NCI-H2081 (cell line): ENCODE measurements at regions not wholly inside any gene's neighbourhood (a gene's known extent, or its start where the extent isn't known, plus 50 kb on each side); places are given as distances from the start of the nearest gene placed in this dataset.
"Not testable (repeated sequence)": the region's sequence is repeated elsewhere in the genome, so short reads cannot be mapped to it uniquely, and the experiment has no call there.

Source experiments
- DNase-seq, 2 experiments: peaks; one replicate each; lab custom pipeline; 2025; lab: John Stamatoyannopoulos, UW

- DNase-seq = not testable (repeated sequence)
Measured at GRCh38 chr15:29648415-29648814, 173.9 kb downstream of the TJP1 start.

GRCh38 chr15:29645841-29646240, 176.4 kb downstream of the TJP1 start:
- DNase-seq = no peak

- not testable (repeated sequence) for DNase-seq
Measured at GRCh38 chr15:29644361-29644760, 177.9 kb downstream of the TJP1 start.

GRCh38 chr15:29638781-29639180, 183.5 kb downstream of the TJP1 start:
- DNase-seq = no peak

- no peak for DNase-seq
Measured at GRCh38 chr15:29638011-29638410, 184.3 kb downstream of the TJP1 start.

- DNase-seq = no peak
Measured at GRCh38 chr15:29637555-29637954, 184.7 kb downstream of the TJP1 start.

- DNase-seq = no peak
Measured at GRCh38 chr15:29636921-29637320, 185.3 kb downstream of the TJP1 start.

GRCh38 chr15:29636140-29636539, 186.1 kb downstream of the TJP1 start:
- no peak for DNase-seq

- DNase-seq = no peak
Measured at GRCh38 chr15:29635513-29636098, 186.7 kb downstream of the TJP1 start.

- DNase-seq = no peak
Measured at GRCh38 chr15:29633971-29634370, 188.3 kb downstream of the TJP1 start.

- no peak for DNase-seq
Measured at GRCh38 chr15:29632671-29633406, 189.4 kb downstream of the TJP1 start.

- DNase-seq = peak; percentile 59 to 86
Measured at GRCh38 chr15:29631076-29632070, 190.9 kb downstream of the TJP1 start.

GRCh38 chr15:29624271-29624670, 198.0 kb downstream of the TJP1 start:
- DNase-seq = no peak

GRCh38 chr15:29623116-29623639, 199.1 kb downstream of the TJP1 start:
- no peak for DNase-seq

- DNase-seq = no peak
Measured at GRCh38 chr15:29622637-29623036, 199.6 kb downstream of the TJP1 start.

GRCh38 chr15:29621616-29622015, 200.7 kb downstream of the TJP1 start:
- no peak for DNase-seq

GRCh38 chr15:29618586-29618985, 203.7 kb downstream of the TJP1 start:
- DNase-seq = no peak

GRCh38 chr15:29616512-29616911, 205.8 kb downstream of the TJP1 start:
- DNase-seq = no peak

GRCh38 chr15:29615791-29616190, 206.5 kb downstream of the TJP1 start:
- no peak for DNase-seq

- DNase-seq = peak; percentile 37 to 56
Measured at GRCh38 chr15:29613951-29614382, 208.3 kb downstream of the TJP1 start.

GRCh38 chr15:29612701-29613100, 209.6 kb downstream of the TJP1 start:
- no peak for DNase-seq

- no peak for DNase-seq
Measured at GRCh38 chr15:29612096-29612495, 210.2 kb downstream of the TJP1 start.
